HFF-Myc (cell line): ENCODE measurements at regions not wholly inside any gene's neighbourhood (a gene's known extent, or its start where the extent isn't known, plus 50 kb on each side); places are given as distances from the start of the nearest gene placed in this dataset.

ENCODE experiments used
- DNase-seq: peaks from one replicate; pipeline ENCODE4 v3.0.0-alpha.2; 2011; ENCODE audit warnings: low read depth; ENCODE audit errors: extremely low read depth
- H3K4me3 ChIP-seq: replicated peaks from 2 replicates; pipeline ENCODE4 v1.5.1; 2011; ENCODE audit warnings: low read depth, mild to moderate bottlenecking, control low read depth, low read length
- TF ChIP-seq, protein P1 (sequence below): IDR thresholded peaks from 2 replicates; pipeline ENCODE4 v1.5.1; 2012; ENCODE audit warnings: mild to moderate bottlenecking, low read depth, low read length, control low read depth; ENCODE audit errors: missing control alignments

DNA sequence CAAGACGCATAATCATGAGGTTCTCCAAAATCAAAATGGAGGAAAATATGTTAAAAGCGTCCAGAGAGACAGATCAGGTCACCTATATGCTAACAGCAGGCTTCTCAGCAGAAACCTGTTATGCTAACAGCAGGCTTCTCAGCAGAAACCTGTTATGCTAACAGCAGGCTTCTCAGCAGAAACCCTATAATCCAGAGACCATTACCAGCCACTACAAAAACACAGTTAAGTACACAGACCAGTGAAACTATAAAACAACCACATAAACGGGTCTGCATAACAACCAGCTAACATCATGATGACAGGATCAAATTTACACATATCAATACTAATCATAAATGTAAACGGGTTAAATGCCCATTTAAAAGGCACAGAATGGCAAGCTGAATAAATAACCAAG lies 1548.4 kb upstream of the TMEFF2 start:
- no peak for DNase-seq
- H3K4me3 ChIP-seq: no peak overlapping the region
- TF ChIP-seq, protein P1, sequence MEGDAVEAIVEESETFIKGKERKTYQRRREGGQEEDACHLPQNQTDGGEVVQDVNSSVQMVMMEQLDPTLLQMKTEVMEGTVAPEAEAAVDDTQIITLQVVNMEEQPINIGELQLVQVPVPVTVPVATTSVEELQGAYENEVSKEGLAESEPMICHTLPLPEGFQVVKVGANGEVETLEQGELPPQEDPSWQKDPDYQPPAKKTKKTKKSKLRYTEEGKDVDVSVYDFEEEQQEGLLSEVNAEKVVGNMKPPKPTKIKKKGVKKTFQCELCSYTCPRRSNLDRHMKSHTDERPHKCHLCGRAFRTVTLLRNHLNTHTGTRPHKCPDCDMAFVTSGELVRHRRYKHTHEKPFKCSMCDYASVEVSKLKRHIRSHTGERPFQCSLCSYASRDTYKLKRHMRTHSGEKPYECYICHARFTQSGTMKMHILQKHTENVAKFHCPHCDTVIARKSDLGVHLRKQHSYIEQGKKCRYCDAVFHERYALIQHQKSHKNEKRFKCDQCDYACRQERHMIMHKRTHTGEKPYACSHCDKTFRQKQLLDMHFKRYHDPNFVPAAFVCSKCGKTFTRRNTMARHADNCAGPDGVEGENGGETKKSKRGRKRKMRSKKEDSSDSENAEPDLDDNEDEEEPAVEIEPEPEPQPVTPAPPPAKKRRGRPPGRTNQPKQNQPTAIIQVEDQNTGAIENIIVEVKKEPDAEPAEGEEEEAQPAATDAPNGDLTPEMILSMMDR: no peak

GRCh38 chr2:193738892-193739291 lies 1544.2 kb upstream of the TMEFF2 start:
- H3K4me3 ChIP-seq: no peak overlapping the region
- TF ChIP-seq, protein P1: no peak
- no peak for DNase-seq

- H3K4me3 ChIP-seq: no peak overlapping the region
- no peak for DNase-seq
- TF ChIP-seq, protein P1: no peak
Measured at GRCh38 chr2:193712912-193713311, 1518.2 kb upstream of the TMEFF2 start.

DNA sequence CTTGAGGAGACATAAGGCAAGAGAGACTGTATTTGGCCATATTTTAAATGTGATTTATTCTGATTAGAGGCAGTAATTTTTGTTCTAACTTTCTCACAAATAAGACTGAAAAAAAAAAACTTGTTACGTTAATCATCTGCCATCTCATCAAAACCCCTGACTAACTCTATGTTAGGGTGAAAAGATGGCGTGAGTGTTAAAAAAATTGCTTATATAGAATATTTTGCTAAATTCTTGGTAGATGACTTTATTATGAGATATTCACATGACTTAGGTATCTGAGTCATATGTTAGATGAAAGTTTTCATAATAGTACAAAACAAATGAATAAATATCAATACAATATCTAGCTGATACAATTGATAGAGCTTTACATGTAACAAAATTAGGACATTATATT lies 1508.7 kb upstream of the TMEFF2 start:
- DNase-seq: no peak
- TF ChIP-seq, protein P1: no peak
- H3K4me3 ChIP-seq: no peak overlapping the region

DNA sequence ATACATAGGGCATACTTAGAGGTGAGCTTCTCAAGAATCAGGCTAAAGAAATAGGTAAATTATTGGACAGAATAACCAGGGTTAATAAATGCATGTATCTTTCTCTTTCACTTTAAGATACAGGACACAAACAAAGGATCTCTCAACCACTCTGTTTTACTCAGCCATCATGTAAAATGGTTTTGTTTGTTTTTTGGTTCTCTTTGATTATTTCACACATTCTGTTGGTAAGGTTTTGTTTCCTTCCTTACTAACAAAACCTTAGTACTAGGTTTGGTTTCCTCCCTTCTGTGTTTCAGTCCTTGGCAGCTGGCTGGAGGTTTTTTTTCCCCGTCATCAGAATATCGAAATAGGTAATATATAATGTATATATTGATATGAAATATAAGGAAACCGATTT lies 1506.8 kb upstream of the TMEFF2 start:
- TF ChIP-seq, protein P1: no peak
- DNase-seq: no peak
- H3K4me3 ChIP-seq: no peak overlapping the region

DNA sequence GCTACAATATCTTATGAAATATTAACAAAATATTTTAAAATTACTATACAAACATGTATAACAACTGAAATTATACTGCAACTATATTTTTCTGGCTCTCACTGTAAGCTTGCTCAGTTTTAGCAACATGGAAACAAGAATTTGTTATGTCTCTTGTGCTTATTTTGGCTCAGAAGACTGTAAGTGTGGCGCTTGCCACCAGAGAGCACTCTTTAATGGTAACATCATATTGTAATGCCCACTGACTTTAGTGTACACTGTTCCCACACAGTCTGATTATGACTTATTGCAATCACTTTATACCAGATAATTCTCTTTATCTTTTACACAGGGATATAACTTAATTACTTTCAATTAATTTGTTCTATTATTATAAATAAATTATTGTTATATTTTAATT lies 1500.6 kb upstream of the TMEFF2 start:
- TF ChIP-seq, protein P1: peak; percentile 25
- peak; percentile 2 for DNase-seq
- no peak overlapping the region for H3K4me3 ChIP-seq

DNA sequence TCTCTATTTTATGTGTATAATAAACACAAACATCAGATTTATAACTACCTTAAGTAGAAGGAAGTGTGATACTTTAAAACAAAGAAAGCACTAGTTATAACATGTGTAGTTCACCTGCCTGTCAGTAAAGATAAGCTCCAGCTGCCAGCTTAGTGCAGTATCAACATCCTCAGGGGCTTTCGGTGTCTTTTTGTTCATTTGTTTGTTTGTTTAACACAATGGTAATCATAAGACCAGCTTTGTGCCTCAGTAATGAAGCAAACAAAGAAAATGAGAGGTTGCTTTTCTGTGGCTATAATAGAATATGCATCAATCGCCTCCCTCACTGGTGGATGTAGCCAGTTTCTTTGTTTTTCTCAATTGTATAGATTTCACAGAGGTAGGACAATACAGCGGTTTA lies 1499.0 kb upstream of the TMEFF2 start:
- no peak for DNase-seq
- TF ChIP-seq, protein P1: no peak
- H3K4me3 ChIP-seq: no peak overlapping the region
